ENCODE measurements at regions not wholly inside any gene's neighbourhood (a gene's known extent, or its start where the extent isn't known, plus 50 kb on each side); places are given as distances from the start of the nearest gene placed in this dataset.

- TF ChIP-seq POLR2AphosphoS5 (IDR thresholded peaks at IDR 0.05): no peak
- Histone ChIP-seq H3K27me3 (ENCODE audit: insufficient read depth, low read depth, low read length) (no peaks in the 10 kb centered on the region), H2AFZ (ENCODE audit: low read depth, low read length) (no peak overlapping the region), H3K36me3 (ENCODE audit: insufficient read depth, low read length) (no peaks in the 10 kb centered on the region), H3K9me3 (ENCODE audit: low read length) (no peaks in the 10 kb centered on the region), H3K9me2 (ENCODE audit: insufficient read depth, low read length) (no peaks in the 10 kb centered on the region), H3K4me2 (ENCODE audit: low read length) (no peak overlapping the region), H3F3A (ENCODE audit: insufficient read depth, low read length, poor library complexity, severe bottlenecking) (no peaks in the 10 kb centered on the region), H3K9ac (ENCODE audit: low read length) (no peak overlapping the region), H3K27ac (ENCODE audit: low read length) (no peak overlapping the region), H3K4me3 (ENCODE audit: low read length) (no peak overlapping the region), H4K20me1 (ENCODE audit: insufficient read depth) (no peaks in the 10 kb centered on the region), H3K79me2 (replicated peaks; ENCODE audit: insufficient read depth, low read length) (no peaks in the 10 kb centered on the region)
These were observed 931.4 kb upstream of the CDH8 start for GRCh38 chr16:62967611-62968010.

GRCh38 chr16:62967163-62967562, 930.9 kb upstream of the CDH8 start:
- no peak overlapping the region for H3K9ac ChIP-seq (ENCODE audit: low read length)
- H4K20me1 ChIP-seq (ENCODE audit: insufficient read depth): no peaks in the 10 kb centered on the region
- no peaks in the 10 kb centered on the region for H3K9me2 ChIP-seq (ENCODE audit: insufficient read depth, low read length)
- H2AFZ ChIP-seq (ENCODE audit: low read depth, low read length): no peak overlapping the region
- no peak overlapping the region for H3K4me3 ChIP-seq (ENCODE audit: low read length)
- no peak for TF ChIP-seq RAD21 (conservative IDR thresholded peaks at IDR 0.05)
- no peak for TF ChIP-seq EZH2 (IDR thresholded peaks at IDR 0.05; ENCODE audit: borderline replicate concordance, insufficient read depth, low read length, poor library complexity, severe bottlenecking)
- TF ChIP-seq EP300 (conservative IDR thresholded peaks at IDR 0.05; ENCODE audit: poor library complexity, severe bottlenecking): no peak
- TF ChIP-seq SMC3 (conservative IDR thresholded peaks at IDR 0.05; ENCODE audit: poor library complexity): no peak
- TF ChIP-seq, protein P1, sequence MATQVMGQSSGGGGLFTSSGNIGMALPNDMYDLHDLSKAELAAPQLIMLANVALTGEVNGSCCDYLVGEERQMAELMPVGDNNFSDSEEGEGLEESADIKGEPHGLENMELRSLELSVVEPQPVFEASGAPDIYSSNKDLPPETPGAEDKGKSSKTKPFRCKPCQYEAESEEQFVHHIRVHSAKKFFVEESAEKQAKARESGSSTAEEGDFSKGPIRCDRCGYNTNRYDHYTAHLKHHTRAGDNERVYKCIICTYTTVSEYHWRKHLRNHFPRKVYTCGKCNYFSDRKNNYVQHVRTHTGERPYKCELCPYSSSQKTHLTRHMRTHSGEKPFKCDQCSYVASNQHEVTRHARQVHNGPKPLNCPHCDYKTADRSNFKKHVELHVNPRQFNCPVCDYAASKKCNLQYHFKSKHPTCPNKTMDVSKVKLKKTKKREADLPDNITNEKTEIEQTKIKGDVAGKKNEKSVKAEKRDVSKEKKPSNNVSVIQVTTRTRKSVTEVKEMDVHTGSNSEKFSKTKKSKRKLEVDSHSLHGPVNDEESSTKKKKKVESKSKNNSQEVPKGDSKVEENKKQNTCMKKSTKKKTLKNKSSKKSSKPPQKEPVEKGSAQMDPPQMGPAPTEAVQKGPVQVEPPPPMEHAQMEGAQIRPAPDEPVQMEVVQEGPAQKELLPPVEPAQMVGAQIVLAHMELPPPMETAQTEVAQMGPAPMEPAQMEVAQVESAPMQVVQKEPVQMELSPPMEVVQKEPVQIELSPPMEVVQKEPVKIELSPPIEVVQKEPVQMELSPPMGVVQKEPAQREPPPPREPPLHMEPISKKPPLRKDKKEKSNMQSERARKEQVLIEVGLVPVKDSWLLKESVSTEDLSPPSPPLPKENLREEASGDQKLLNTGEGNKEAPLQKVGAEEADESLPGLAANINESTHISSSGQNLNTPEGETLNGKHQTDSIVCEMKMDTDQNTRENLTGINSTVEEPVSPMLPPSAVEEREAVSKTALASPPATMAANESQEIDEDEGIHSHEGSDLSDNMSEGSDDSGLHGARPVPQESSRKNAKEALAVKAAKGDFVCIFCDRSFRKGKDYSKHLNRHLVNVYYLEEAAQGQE (IDR thresholded peaks at IDR 0.05; ENCODE audit: borderline replicate concordance): no peak
- no peak for TF ChIP-seq MXI1 (conservative IDR thresholded peaks at IDR 0.05; ENCODE audit: poor library complexity, severe bottlenecking)
- no peak for TF ChIP-seq CTCF (IDR thresholded peaks at IDR 0.05; ENCODE audit: poor library complexity, severe bottlenecking)
- no peak for TF ChIP-seq POLR2AphosphoS5 (IDR thresholded peaks at IDR 0.05)
- TF ChIP-seq TAF1 (IDR thresholded peaks at IDR 0.05; ENCODE audit: low read depth): no peak
- H3K79me2 ChIP-seq (replicated peaks; ENCODE audit: insufficient read depth, low read length): no peaks in the 10 kb centered on the region
- H3K27me3 ChIP-seq (ENCODE audit: insufficient read depth, low read depth, low read length): no peaks in the 10 kb centered on the region
- H3K27ac ChIP-seq (ENCODE audit: low read length): no peak overlapping the region
- no peaks in the 10 kb centered on the region for H3K36me3 ChIP-seq (ENCODE audit: insufficient read depth, low read length)
- no peak overlapping the region for H3K4me2 ChIP-seq (ENCODE audit: low read length)
- no peaks in the 10 kb centered on the region for H3K9me3 ChIP-seq (ENCODE audit: low read length)
- H3F3A ChIP-seq (ENCODE audit: insufficient read depth, low read length, poor library complexity, severe bottlenecking): no peaks in the 10 kb centered on the region

- Histone ChIP-seq H3K27me3 (ENCODE audit: insufficient read depth, low read depth, low read length) (no peaks in the 10 kb centered on the region), H3K9me2 (ENCODE audit: insufficient read depth, low read length) (no peaks in the 10 kb centered on the region)
These were observed 930.4 kb upstream of the CDH8 start for GRCh38 chr16:62966626-62967025.

More at GRCh38 chr16:62966626-62967025, 930.4 kb upstream of the CDH8 start:
- no peaks in the 10 kb centered on the region for H3K9me3 ChIP-seq (ENCODE audit: low read length)
- no peak for TF ChIP-seq TAF1 (IDR thresholded peaks at IDR 0.05; ENCODE audit: low read depth)
- no peak for TF ChIP-seq EP300 (conservative IDR thresholded peaks at IDR 0.05; ENCODE audit: poor library complexity, severe bottlenecking)
- no peak for TF ChIP-seq CTCF (IDR thresholded peaks at IDR 0.05; ENCODE audit: poor library complexity, severe bottlenecking)
- no peak for TF ChIP-seq POLR2AphosphoS5 (IDR thresholded peaks at IDR 0.05)
- no peak for TF ChIP-seq RAD21 (conservative IDR thresholded peaks at IDR 0.05)
- TF ChIP-seq EZH2 (IDR thresholded peaks at IDR 0.05; ENCODE audit: borderline replicate concordance, insufficient read depth, low read length, poor library complexity, severe bottlenecking): no peak
- no peak for TF ChIP-seq MXI1 (conservative IDR thresholded peaks at IDR 0.05; ENCODE audit: poor library complexity, severe bottlenecking)
- TF ChIP-seq, protein P1 (IDR thresholded peaks at IDR 0.05; ENCODE audit: borderline replicate concordance): no peak
- TF ChIP-seq SMC3 (conservative IDR thresholded peaks at IDR 0.05; ENCODE audit: poor library complexity): no peak
- H4K20me1 ChIP-seq (ENCODE audit: insufficient read depth): no peaks in the 10 kb centered on the region
- H2AFZ ChIP-seq (ENCODE audit: low read depth, low read length): no peak overlapping the region
- H3K79me2 ChIP-seq (replicated peaks; ENCODE audit: insufficient read depth, low read length): no peaks in the 10 kb centered on the region
- H3K4me3 ChIP-seq (ENCODE audit: low read length): no peak overlapping the region
- no peaks in the 10 kb centered on the region for H3F3A ChIP-seq (ENCODE audit: insufficient read depth, low read length, poor library complexity, severe bottlenecking)
- H3K9ac ChIP-seq (ENCODE audit: low read length): no peak overlapping the region
- no peaks in the 10 kb centered on the region for H3K36me3 ChIP-seq (ENCODE audit: insufficient read depth, low read length)
- no peak overlapping the region for H3K27ac ChIP-seq (ENCODE audit: low read length)
- H3K4me2 ChIP-seq (ENCODE audit: low read length): no peak overlapping the region
